ENCODE measurements at regions not wholly inside any gene's neighbourhood (a gene's known extent, or its start where the extent isn't known, plus 50 kb on each side); places are given as distances from the start of the nearest gene placed in this dataset.
"Not testable (repeated sequence)": the region's sequence is repeated elsewhere in the genome, so short reads cannot be mapped to it uniquely, and the experiment has no call there.

- TF ChIP-seq, protein P1, sequence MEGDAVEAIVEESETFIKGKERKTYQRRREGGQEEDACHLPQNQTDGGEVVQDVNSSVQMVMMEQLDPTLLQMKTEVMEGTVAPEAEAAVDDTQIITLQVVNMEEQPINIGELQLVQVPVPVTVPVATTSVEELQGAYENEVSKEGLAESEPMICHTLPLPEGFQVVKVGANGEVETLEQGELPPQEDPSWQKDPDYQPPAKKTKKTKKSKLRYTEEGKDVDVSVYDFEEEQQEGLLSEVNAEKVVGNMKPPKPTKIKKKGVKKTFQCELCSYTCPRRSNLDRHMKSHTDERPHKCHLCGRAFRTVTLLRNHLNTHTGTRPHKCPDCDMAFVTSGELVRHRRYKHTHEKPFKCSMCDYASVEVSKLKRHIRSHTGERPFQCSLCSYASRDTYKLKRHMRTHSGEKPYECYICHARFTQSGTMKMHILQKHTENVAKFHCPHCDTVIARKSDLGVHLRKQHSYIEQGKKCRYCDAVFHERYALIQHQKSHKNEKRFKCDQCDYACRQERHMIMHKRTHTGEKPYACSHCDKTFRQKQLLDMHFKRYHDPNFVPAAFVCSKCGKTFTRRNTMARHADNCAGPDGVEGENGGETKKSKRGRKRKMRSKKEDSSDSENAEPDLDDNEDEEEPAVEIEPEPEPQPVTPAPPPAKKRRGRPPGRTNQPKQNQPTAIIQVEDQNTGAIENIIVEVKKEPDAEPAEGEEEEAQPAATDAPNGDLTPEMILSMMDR (IDR thresholded peaks at IDR 0.05; ENCODE audit: low read depth, low read length), result no peak
- H3K27ac ChIP-seq, result no peak overlapping the region
- DNase-seq, result no peak
- no peaks in the 10 kb centered on the region for H3K27me3 ChIP-seq (ENCODE audit: insufficient read depth, low read depth, severe bottlenecking)
- no peak overlapping the region for H3K4me3 ChIP-seq (ENCODE audit: low read depth, low read length)
- H3K9me3 ChIP-seq (ENCODE audit: severe bottlenecking), result no peaks in the 10 kb centered on the region
- no peaks in the 10 kb centered on the region for H3K36me3 ChIP-seq
These were observed 67.1 kb upstream of the XPO1 start for GRCh38 chr2:61605245-61605644.

DNA sequence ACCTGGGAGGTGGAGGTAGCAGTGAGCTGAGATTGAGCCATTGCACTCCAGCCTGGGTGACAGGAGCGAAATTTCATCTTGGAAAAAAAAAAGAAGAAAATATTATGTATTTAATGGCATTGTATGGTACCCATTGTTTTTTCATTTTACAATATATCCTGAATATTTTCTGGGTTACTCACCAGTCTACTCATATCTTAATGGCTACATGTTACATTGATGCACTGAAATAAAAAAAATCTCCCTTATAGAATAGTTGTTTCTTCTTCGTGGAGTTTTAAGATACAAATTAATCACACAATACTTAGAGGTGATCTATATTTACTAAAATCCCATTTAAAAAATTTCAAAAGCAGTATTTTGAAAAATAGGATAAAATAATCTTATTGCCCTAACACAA lies 66.3 kb upstream of the XPO1 start:
- Histone ChIP-seq H3K36me3 (no peaks in the 10 kb centered on the region), H3K4me3 (ENCODE audit: low read depth, low read length) (no peak overlapping the region), H3K27ac (no peak overlapping the region), H3K27me3 (ENCODE audit: insufficient read depth, low read depth, severe bottlenecking) (no peaks in the 10 kb centered on the region), H3K9me3 (ENCODE audit: severe bottlenecking) (no peaks in the 10 kb centered on the region)
- TF ChIP-seq, protein P1 (IDR thresholded peaks at IDR 0.05; ENCODE audit: low read depth, low read length), result no peak
- DNase-seq, result no peak

GRCh38 chr2:61598515-61599156 lies 60.5 kb upstream of the XPO1 start:
- not testable (repeated sequence) for H3K27me3 ChIP-seq (ENCODE audit: insufficient read depth, low read depth, severe bottlenecking); H3K27ac ChIP-seq; DNase-seq; H3K36me3 ChIP-seq; H3K4me3 ChIP-seq (ENCODE audit: low read depth, low read length); H3K9me3 ChIP-seq (ENCODE audit: severe bottlenecking)

- no peak for DNase-seq
- Histone ChIP-seq H3K4me3 (ENCODE audit: low read depth, low read length) (no peak overlapping the region), H3K27ac (no peak overlapping the region), H3K27me3 (ENCODE audit: insufficient read depth, low read depth, severe bottlenecking) (no peaks in the 10 kb centered on the region), H3K9me3 (ENCODE audit: severe bottlenecking) (no peaks in the 10 kb centered on the region), H3K36me3 (no peaks in the 10 kb centered on the region)
- TF ChIP-seq, protein P1 (IDR thresholded peaks at IDR 0.05; ENCODE audit: low read depth, low read length), result no peak
These were observed 59.4 kb upstream of the XPO1 start for GRCh38 chr2:61597300-61598289.

DNA sequence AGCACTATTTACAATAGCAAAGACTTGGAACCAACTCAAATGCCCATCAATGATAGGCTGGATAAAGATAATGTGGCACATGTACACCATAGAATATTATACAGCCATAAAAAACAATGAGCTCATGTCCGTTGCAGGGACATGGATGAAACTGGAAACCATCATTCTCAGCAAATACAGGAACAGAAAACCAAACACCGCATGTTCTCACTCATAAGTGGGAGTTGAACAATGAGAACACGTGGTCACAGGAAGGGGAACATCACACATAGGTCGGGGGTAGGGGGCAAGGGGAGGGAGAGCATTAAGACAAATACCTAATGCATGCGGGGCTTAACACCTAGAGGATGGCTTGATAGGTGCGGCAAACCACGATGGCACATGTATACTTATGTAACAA lies 56.0 kb upstream of the XPO1 start:
- H3K9me3 ChIP-seq (ENCODE audit: severe bottlenecking); H3K27me3 ChIP-seq (ENCODE audit: insufficient read depth, low read depth, severe bottlenecking); H3K36me3 ChIP-seq; DNase-seq; H3K27ac ChIP-seq; H3K4me3 ChIP-seq (ENCODE audit: low read depth, low read length): not testable (repeated sequence)

- DNase-seq; H3K27ac ChIP-seq; H3K36me3 ChIP-seq; H3K27me3 ChIP-seq (ENCODE audit: insufficient read depth, low read depth, severe bottlenecking); H3K4me3 ChIP-seq (ENCODE audit: low read depth, low read length); H3K9me3 ChIP-seq (ENCODE audit: severe bottlenecking): not testable (repeated sequence)
These were observed 55.5 kb upstream of the XPO1 start for GRCh38 chr2:61593648-61594047.

DNA sequence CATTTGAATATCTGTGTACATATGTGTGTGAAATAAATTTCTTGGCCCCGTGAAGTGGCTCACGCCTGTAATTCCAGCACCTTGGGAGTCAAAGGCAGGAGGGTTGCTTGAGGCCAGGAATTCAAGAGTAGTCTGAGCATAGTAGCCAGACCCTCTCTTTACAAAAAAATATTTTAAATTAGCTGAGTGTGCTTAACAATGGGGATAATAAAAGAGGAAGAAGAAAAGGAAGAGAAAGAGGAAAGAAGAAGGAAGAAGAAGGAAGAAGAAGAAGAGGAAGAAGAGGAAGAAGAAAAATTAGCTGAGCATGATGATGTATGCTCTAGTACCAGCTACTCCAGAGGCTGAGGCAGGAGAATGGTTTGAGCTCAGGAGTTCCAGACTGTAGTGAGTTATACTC lies 52.1 kb upstream of the XPO1 start:
- Histone ChIP-seq H3K27ac (no peak overlapping the region), H3K27me3 (ENCODE audit: insufficient read depth, low read depth, severe bottlenecking) (no peaks in the 10 kb centered on the region), H3K36me3 (no peaks in the 10 kb centered on the region), H3K9me3 (ENCODE audit: severe bottlenecking) (no peaks in the 10 kb centered on the region), H3K4me3 (ENCODE audit: low read depth, low read length) (no peak overlapping the region)
- TF ChIP-seq, protein P1 (IDR thresholded peaks at IDR 0.05; ENCODE audit: low read depth, low read length), result no peak
- DNase-seq, result no peak
